DMS114 treated with DMSO at 0.1 percent for 48 hours (cell line): ENCODE measurements at regions not wholly inside any gene's neighbourhood (a gene's known extent, or its start where the extent isn't known, plus 50 kb on each side); places are given as distances from the start of the nearest gene placed in this dataset.

Experiments used
- DNase-seq: peaks from one replicate; lab custom pipeline; 2025; ENCODE audit not compliant: unreplicated experiment; lab: John Stamatoyannopoulos, UW

- no peak for DNase-seq
These were observed 208.8 kb upstream of the IL12A start for GRCh38 chr3:159779883-159780282.

GRCh38 chr3:159781867-159782266 lies 206.8 kb upstream of the IL12A start:
- no peak for DNase-seq

- no peak for DNase-seq
These were observed 205.8 kb upstream of the IL12A start for GRCh38 chr3:159782724-159783421.

GRCh38 chr3:159783780-159784742 lies 204.6 kb upstream of the IL12A start:
- DNase-seq, result no peak

GRCh38 chr3:159785273-159785708 lies 203.3 kb upstream of the IL12A start:
- no peak for DNase-seq

GRCh38 chr3:159786489-159787177 lies 202.0 kb upstream of the IL12A start:
- no peak for DNase-seq

- DNase-seq, result no peak
These were observed 201.5 kb upstream of the IL12A start for GRCh38 chr3:159787178-159787574.

GRCh38 chr3:159787794-159788205 lies 200.8 kb upstream of the IL12A start:
- no peak for DNase-seq

GRCh38 chr3:159788291-159788690 lies 200.3 kb upstream of the IL12A start:
- DNase-seq, result no peak

- DNase-seq, result no peak
These were observed 199.6 kb upstream of the IL12A start for GRCh38 chr3:159789017-159789416.

- no peak for DNase-seq
These were observed 198.6 kb upstream of the IL12A start for GRCh38 chr3:159789742-159790635.

- no peak for DNase-seq
These were observed 197.3 kb upstream of the IL12A start for GRCh38 chr3:159791336-159791735.

GRCh38 chr3:159792070-159792469 lies 196.6 kb upstream of the IL12A start:
- DNase-seq, result no peak

GRCh38 chr3:159795042-159795441 lies 193.6 kb upstream of the IL12A start:
- no peak for DNase-seq

GRCh38 chr3:159795681-159796175 lies 192.9 kb upstream of the IL12A start:
- no peak for DNase-seq

- no peak for DNase-seq
These were observed 192.4 kb upstream of the IL12A start for GRCh38 chr3:159796226-159796625.

- no peak for DNase-seq
These were observed 191.9 kb upstream of the IL12A start for GRCh38 chr3:159796744-159797143.

- no peak for DNase-seq
These were observed 190.9 kb upstream of the IL12A start for GRCh38 chr3:159797771-159798170.

- DNase-seq, result no peak
These were observed 189.7 kb upstream of the IL12A start for GRCh38 chr3:159798951-159799350.

GRCh38 chr3:159800434-159801155 lies 188.0 kb upstream of the IL12A start:
- DNase-seq, result no peak
